CD14-positive monocyte (primary cell): ENCODE measurements at regions not wholly inside any gene's neighbourhood (a gene's known extent, or its start where the extent isn't known, plus 50 kb on each side); places are given as distances from the start of the nearest gene placed in this dataset.
A peak's percentile ranks its signal among the peaks of the same experiment; 100 is the strongest.

ENCODE experiments used
- DNase-seq, 3 donors: peaks; one replicate each; pipeline ENCODE4 v3.0.0-alpha.2; 2011 to 2022
- H2AFZ ChIP-seq: 2 replicates; pipeline ENCODE4 v1.6.0; 2012; ENCODE audit warnings: mild to moderate bottlenecking, low read depth, low read length, inconsistent platforms; ENCODE audit not compliant: insufficient read depth, poor library complexity, severe bottlenecking
- H3K27ac ChIP-seq, 2 donors: 1 replicate in 1 of 2; 2 replicates in 1 of 2; pipeline ENCODE4 v1.5.1; 2012 to 2013; ENCODE audit warnings: low read length in 2 of 2, control low read depth in 1 of 2, inconsistent platforms in 1 of 2, low read depth in 1 of 2, mild to moderate bottlenecking in 1 of 2
- H3K27me3 ChIP-seq, 2 donors: one replicate each; pipeline versions ENCODE4 v1.6.0 to v1.6.1; 2011 to 2013; ENCODE audit warnings: low read length in 2 of 2; ENCODE audit not compliant: control insufficient read depth in 2 of 2, insufficient read depth in 2 of 2
- H3K36me3 ChIP-seq, 2 donors: replicated peaks in 1 of 2; 1 replicate in 1 of 2; 2 replicates in 1 of 2; pipeline versions ENCODE4 v1.5.1 to v1.6.1; 2012 to 2013; ENCODE audit warnings: low read length in 2 of 2, control low read depth in 1 of 2, inconsistent platforms in 1 of 2, mild to moderate bottlenecking in 1 of 2; ENCODE audit not compliant: insufficient read depth in 2 of 2, control insufficient read depth in 1 of 2
- H3K4me1 ChIP-seq, 2 donors: 1 replicate in 1 of 2; 2 replicates in 1 of 2; pipeline versions ENCODE4 v1.5.1 to v1.6.1; 2012 to 2013; ENCODE audit warnings: low read length in 2 of 2, control low read depth in 1 of 2, inconsistent platforms in 1 of 2, mild to moderate bottlenecking in 1 of 2, moderate library complexity in 1 of 2; ENCODE audit not compliant: insufficient read depth in 2 of 2, control insufficient read depth in 1 of 2
- H3K4me2 ChIP-seq: replicated peaks from 2 replicates; pipeline ENCODE3; 2012; ENCODE audit warnings: low read length, moderate library complexity, mild to moderate bottlenecking; ENCODE audit not compliant: poor library complexity, severe bottlenecking; ENCODE audit errors: extremely low read depth
- H3K4me3 ChIP-seq, 3 experiments: fragments of 200-600 bp in 1 of 3; sonication (generic) in 1 of 3; replicated peaks in 1 of 3; 1 replicate in 2 of 3; 2 replicates in 1 of 3; pipeline ENCODE4 v1.5.1; 2011 to 2013; ENCODE audit warnings: low read length in 3 of 3, mild to moderate bottlenecking in 3 of 3, control low read depth in 2 of 3, low read depth in 2 of 3, inconsistent platforms in 1 of 3, moderate library complexity in 1 of 3
- H3K79me2 ChIP-seq: 2 replicates; pipeline ENCODE4 v1.6.0; 2012; ENCODE audit warnings: mild to moderate bottlenecking, control low read depth, inconsistent platforms, low read length, moderate library complexity; ENCODE audit not compliant: insufficient read depth
- H3K9ac ChIP-seq: 2 replicates; pipeline ENCODE4 v1.6.0; 2017; ENCODE audit warnings: low read length, mild to moderate bottlenecking; ENCODE audit not compliant: insufficient read depth, poor library complexity, severe bottlenecking
- H3K9me3 ChIP-seq, 2 donors: replicated peaks in 1 of 2; 1 replicate in 1 of 2; 2 replicates in 1 of 2; pipeline versions ENCODE4 v1.5.1 to v1.6.1; 2012 to 2013; ENCODE audit warnings: low read length in 2 of 2, control low read depth in 1 of 2; ENCODE audit not compliant: control insufficient read depth in 1 of 2, insufficient read depth in 1 of 2
- H4K20me1 ChIP-seq: 2 replicates; pipeline ENCODE4 v1.6.0; 2012; ENCODE audit warnings: mild to moderate bottlenecking, low read length, control low read depth, moderate library complexity; ENCODE audit not compliant: insufficient read depth
- H3K27ac Mint-ChIP-seq, 7 donors: one replicate each; pipeline ENCODE4 v1.8.0; 2020; ENCODE audit warnings: mild to moderate bottlenecking in 7 of 7, mixed read lengths in 7 of 7, moderate library complexity in 6 of 7, inconsistent platforms in 2 of 7
- H3K27me3 Mint-ChIP-seq, 3 donors: one replicate each; pipeline ENCODE4 v1.8.0; 2021 to 2022; ENCODE audit warnings: low read depth in 3 of 3, mild to moderate bottlenecking in 3 of 3, mixed read lengths in 3 of 3, moderate library complexity in 3 of 3, inconsistent platforms in 1 of 3
- H3K36me3 Mint-ChIP-seq, 2 donors: one replicate each; pipeline ENCODE4 v1.8.0; 2020; ENCODE audit warnings: mixed read lengths in 2 of 2, inconsistent platforms in 1 of 2, mild to moderate bottlenecking in 1 of 2
- H3K4me1 Mint-ChIP-seq: one replicate; pipeline ENCODE4 v1.8.0; 2020; ENCODE audit warnings: mild to moderate bottlenecking, mixed read lengths
- H3K4me3 Mint-ChIP-seq, 2 donors: one replicate each; pipeline ENCODE4 v1.8.0; 2020; ENCODE audit warnings: mild to moderate bottlenecking in 2 of 2, mixed read lengths in 2 of 2, moderate library complexity in 1 of 2
- H3K9me3 Mint-ChIP-seq, 7 donors: one replicate each; pipeline ENCODE4 v1.8.0; 2020 to 2022; ENCODE audit warnings: mixed read lengths in 7 of 7, mild to moderate bottlenecking in 6 of 7, moderate library complexity in 6 of 7, inconsistent platforms in 2 of 7
- CTCF ChIP-seq: fragments of 200-600 bp; IDR thresholded peaks from one replicate; pipeline ENCODE4 v1.8.0; 2022; ENCODE audit warnings: antibody characterized with exemption, mild to moderate bottlenecking
- WGBS: methylation state at CpG from one replicate; pipeline ENCODE4 v1.1.5; 2013; ENCODE audit warnings: missing lambda C conversion rate; ENCODE audit not compliant: insufficient coverage; 5-methylcytosine and 5-hydroxymethylcytosine counted together
- intact Hi-C, 2 donors: fragments of 100-400 bp; cut with micrococcal nuclease; formaldehyde crosslinking; loops; one replicate each; pipeline versions ENCODE4 v1.15.0 to v1.15.1; 2023

- H3K27ac Mint-ChIP-seq, result peak overlapping the region; percentile 33 to 88 (median 75)
- TF ChIP-seq CTCF, result no peak
- Histone ChIP-seq H3K4me2 (no peak overlapping the region), H3K27ac (peak overlapping the region in 1 of 2 donors; percentile 50), H4K20me1 (no peaks in the 10 kb centered on the region), H3K9ac (no peak overlapping the region), H3K4me3 (no peak overlapping the region), H3K4me1 (peaks cover 30 to 32% of the 10 kb centered on the region in 2 donors), H3K27me3 (no peaks in the 10 kb centered on the region), H2AFZ (peak overlapping the region; percentile 19), H3K79me2 (no peaks in the 10 kb centered on the region), H3K36me3 (no peaks in the 10 kb centered on the region), H3K9me3 (no peaks in the 10 kb centered on the region)
- WGBS, result 51% methylated on average over 4 of the region's 13 CpGs
- H3K27me3 Mint-ChIP-seq, result peaks cover 4 to 6% (median 4%) of the 10 kb centered on the region in 3 donors
- intact Hi-C loops, result no loop called here
- peak overlapping the region in 1 of 2 donors; percentile 51 for H3K4me3 Mint-ChIP-seq
- H3K36me3 Mint-ChIP-seq, result no peaks in the 10 kb centered on the region
- peaks cover 40% of the 10 kb centered on the region for H3K4me1 Mint-ChIP-seq
- peaks cover 0 to 5% (median 0%) of the 10 kb centered on the region in 7 donors for H3K9me3 Mint-ChIP-seq
- peak; percentile 80 to 89 (median 84) for DNase-seq
Observed at GRCh38 chr5:173764332-173765028, 123.7 kb upstream of the CPEB4 start.

GRCh38 chr5:173765029-173765644 is 123.0 kb upstream of the CPEB4 start:
- no CpG with 5 or more reads among the region's 9 CpGs for WGBS
- Mint-ChIP-seq H3K4me3 (no peak overlapping the region), H3K27ac (peak overlapping the region in 5 of 7 donors; percentile 44 to 88 (median 75))

More at GRCh38 chr5:173765029-173765644, 123.0 kb upstream of the CPEB4 start:
- no peak overlapping the region for H3K4me3 ChIP-seq
- peaks cover 0 to 2% of the 10 kb centered on the region in 2 donors for H3K36me3 Mint-ChIP-seq
- no peak for DNase-seq
- H3K79me2 ChIP-seq, result no peaks in the 10 kb centered on the region
- H4K20me1 ChIP-seq, result no peaks in the 10 kb centered on the region
- H3K36me3 ChIP-seq, result no peaks in the 10 kb centered on the region
- peaks cover 34 to 36% of the 10 kb centered on the region in 2 donors for H3K4me1 ChIP-seq
- peaks cover 0 to 5% (median 0%) of the 10 kb centered on the region in 7 donors for H3K9me3 Mint-ChIP-seq
- H3K27me3 ChIP-seq, result no peaks in the 10 kb centered on the region
- peak overlapping the region in 1 of 2 donors; percentile 50 for H3K27ac ChIP-seq
- H3K9me3 ChIP-seq, result no peaks in the 10 kb centered on the region
- peaks cover 43% of the 10 kb centered on the region for H3K4me1 Mint-ChIP-seq
- peaks cover 4 to 6% (median 4%) of the 10 kb centered on the region in 3 donors for H3K27me3 Mint-ChIP-seq
- intact Hi-C loops, result no loop called here
- TF ChIP-seq CTCF, result no peak
- H3K4me2 ChIP-seq, result no peak overlapping the region
- no peak overlapping the region for H3K9ac ChIP-seq
- H2AFZ ChIP-seq, result no peak overlapping the region
